Left forelimb (tissue), 1 donor: ENCODE measurements at regions not wholly inside any gene's neighbourhood (a gene's known extent, or its start where the extent isn't known, plus 50 kb on each side); places are given as distances from the start of the nearest gene placed in this dataset.

Experiments
- DNase-seq: peaks from one replicate; pipeline ENCODE4 v3.0.0-alpha.2; 2018; ENCODE audit warnings: low spot score

DNA sequence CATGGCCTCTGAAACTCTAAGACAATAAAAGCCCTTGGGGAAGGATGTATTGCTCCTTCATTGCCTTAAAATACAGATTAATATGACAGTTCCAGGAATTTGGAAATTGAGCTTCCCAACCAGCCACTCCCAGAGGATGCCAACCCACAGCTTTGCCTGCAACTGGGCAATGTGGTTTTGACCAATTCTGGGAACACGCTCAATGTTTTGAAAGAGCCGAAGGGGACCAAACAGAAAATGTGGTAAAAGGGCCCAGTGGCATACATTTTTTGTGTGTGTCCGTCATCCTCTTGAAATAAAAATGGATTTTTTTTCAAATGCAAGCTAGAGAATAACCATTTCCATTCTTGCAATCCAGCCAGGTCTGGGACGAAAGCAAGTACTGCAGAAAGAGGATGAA, 88.3 kb upstream of the PLEKHG7 start:
- no peak for DNase-seq

GRCh38 chr12:92614001-92614400, 88.8 kb upstream of the PLEKHG7 start:
- no peak for DNase-seq

GRCh38 chr12:92612611-92613010, 90.2 kb upstream of the PLEKHG7 start:
- no peak for DNase-seq

DNA sequence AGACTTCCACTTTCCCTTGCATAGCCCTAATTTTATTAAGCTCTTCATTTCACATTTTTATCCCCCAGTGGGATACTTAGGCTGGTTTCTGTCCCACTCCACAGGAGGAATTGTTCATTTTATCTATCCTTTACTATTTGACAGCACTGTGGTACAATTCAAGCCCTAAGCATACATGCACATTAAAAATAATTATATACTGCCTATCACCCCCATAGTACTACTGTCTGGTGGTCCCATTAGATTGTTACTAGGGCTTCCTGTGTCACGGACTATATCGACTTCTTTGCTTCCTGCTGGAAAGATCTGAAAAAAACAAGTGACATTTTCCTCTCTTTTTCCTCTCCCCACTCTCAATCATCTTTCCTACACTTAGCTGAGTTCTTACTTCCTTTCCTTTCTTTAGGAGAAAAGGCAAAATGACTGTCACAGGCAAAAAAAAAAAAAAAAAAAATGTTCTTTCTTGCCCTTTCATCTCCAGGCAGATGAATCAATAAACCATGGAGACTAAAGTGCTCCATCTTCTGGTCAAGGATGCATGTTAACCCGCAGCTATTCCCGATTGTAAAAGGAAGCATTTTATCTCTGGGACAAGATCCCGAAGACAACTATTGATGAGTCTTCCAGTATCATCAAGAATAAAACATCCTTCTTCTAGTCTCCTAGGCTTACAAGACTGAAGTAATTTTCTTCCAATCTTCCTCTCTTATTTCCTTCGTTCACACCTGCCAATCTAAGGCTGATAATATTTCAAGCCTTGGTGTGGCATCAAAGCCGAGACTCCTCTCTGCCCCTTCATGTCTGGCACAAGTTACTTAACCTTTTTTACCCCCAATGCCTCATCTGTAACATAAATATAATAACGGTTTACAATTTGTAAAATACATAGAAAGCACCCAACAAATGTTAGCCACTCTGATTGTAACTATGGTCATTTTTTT, 94.4 kb upstream of the PLEKHG7 start:
- no peak for DNase-seq

- DNase-seq, result no peak
These were observed 95.8 kb upstream of the PLEKHG7 start for GRCh38 chr12:92606956-92607355.

GRCh38 chr12:92605621-92606170, 97.1 kb upstream of the PLEKHG7 start:
- no peak for DNase-seq

DNA sequence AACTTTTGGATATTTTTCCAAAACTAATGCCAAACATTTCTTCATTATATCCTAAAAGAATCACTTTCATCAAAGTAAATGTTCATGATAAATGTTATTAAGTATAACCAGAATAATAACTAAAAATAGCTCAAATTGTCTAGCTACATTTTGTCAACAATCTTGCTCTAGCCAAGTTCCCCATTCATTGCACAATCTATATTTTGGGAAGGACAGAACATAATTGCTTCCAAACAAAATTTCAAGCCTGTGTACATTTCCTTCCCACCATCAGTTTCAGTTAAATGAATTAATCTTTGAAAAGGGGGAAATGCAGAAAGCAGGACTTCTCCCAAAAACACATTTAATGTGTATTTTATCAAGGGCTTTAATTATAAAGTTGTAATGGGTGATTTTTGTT, 98.0 kb upstream of the PLEKHG7 start:
- DNase-seq, result no peak

- DNase-seq, result no peak
These were observed 98.9 kb upstream of the PLEKHG7 start for GRCh38 chr12:92603741-92604432.

DNA sequence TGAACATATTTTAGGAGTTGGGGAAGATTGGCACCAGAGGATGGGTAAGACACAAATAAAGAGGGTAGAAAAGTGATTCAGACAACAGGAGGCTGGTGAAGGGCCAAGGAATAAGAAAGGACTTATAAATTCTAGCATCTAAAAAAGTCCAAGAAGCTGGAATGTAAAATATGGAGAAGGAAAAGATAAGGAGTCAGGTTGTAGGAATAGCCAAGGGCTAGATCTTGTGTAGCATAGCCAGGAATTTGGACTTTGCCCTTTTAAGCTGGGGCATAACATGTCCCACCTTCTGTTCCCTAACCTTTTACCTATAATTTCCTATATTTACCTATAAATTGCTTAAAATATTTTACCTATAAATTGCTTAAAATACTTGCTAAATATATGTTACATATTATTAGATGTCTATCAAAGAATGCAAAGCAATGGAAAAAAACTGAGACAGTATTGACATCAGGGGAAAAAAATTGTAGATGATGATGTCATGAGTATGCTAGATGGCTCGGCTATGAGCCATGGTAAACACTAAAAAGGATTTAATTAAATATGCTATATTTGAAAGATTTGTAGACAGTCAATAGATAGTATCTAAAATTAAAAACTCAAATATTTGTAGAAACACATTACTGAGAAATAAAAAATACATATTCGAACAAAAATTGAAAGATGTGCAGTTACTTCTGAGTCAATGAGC, 99.7 kb upstream of the PLEKHG7 start:
- DNase-seq, result no peak

- DNase-seq, result no peak
These were observed 100.3 kb upstream of the PLEKHG7 start for GRCh38 chr12:92602476-92602875.

DNA sequence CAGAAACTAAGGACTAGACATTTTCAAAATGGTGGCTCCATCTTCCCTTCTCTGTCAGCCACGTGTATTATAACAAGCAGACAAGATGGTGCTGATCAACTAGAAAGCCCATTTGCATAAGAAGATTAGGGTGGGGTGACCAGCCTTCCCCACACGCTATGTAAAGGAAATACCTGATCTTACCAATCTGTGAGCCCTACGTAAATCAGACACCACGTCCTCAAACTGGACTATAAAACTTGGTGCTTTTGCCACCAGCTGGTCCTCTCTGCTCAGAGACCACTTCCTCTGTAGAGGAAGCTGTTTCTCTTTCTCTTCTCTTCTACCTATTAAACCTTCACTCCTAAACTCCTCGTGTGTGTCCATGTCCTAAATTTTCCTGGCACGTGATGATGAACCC, 101.1 kb upstream of the PLEKHG7 start:
- no peak for DNase-seq

DNA sequence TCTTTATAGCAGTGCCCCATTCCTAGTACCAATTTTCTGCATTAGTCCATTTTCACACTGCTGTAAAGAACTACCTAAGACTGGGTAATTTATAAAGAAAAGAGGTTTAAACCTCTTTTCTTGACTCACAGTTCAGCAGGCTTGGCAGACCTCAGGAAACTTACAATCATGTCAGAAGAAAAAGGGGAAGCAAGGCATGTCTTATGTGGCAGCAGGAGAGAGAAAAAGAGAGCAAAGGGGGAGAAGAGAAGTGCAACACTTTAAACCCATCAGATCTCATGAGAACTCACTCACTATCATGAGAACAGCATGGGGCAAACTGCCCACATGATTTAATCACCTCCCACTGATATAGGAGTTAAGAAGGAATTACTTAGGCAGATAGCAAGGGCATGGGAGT, 101.6 kb upstream of the PLEKHG7 start:
- DNase-seq, result no peak

GRCh38 chr12:92600052-92600451, 102.7 kb upstream of the PLEKHG7 start:
- DNase-seq, result no peak

DNA sequence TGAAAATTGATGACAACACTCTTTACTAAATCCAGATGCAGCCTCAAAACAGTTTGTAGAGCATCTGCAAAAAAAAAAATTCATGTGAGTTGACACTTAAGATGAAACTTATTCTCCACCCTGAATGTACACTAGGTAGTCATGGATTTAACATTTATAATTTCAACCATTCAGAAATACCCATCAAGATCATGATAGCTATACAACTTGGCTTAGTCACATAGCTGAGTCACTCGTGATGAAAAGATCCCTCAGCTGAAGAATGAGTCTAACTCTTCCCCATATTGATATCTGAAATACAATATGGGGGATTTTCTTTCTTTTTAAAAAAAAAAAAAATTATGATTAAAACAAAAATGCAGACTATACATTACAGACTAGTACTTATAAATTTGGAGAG, 104.8 kb upstream of the PLEKHG7 start:
- no peak for DNase-seq

- DNase-seq, result no peak
These were observed 105.7 kb upstream of the PLEKHG7 start for GRCh38 chr12:92597118-92597517.

DNA sequence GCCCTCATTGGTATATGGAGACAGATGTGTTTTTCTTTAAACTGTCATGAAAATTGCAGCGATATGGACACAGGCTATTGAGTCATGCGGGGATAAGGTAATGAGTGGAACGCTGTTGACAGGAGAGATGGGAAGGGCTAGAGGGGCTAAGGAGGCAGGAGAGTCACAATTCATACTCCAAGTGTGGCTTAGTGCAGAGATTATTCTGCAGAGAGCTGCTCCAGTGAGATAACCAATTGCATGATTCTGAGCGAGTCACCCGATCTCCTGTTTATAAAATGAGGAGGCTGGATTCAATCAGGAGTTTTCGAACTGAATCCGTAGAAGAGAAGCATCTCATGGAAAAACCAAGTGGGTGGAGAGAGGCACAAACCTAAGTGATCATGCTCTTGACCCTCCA, 106.4 kb upstream of the PLEKHG7 start:
- DNase-seq, result no peak

- no peak for DNase-seq
These were observed 107.1 kb upstream of the PLEKHG7 start for GRCh38 chr12:92595663-92596062.

DNA sequence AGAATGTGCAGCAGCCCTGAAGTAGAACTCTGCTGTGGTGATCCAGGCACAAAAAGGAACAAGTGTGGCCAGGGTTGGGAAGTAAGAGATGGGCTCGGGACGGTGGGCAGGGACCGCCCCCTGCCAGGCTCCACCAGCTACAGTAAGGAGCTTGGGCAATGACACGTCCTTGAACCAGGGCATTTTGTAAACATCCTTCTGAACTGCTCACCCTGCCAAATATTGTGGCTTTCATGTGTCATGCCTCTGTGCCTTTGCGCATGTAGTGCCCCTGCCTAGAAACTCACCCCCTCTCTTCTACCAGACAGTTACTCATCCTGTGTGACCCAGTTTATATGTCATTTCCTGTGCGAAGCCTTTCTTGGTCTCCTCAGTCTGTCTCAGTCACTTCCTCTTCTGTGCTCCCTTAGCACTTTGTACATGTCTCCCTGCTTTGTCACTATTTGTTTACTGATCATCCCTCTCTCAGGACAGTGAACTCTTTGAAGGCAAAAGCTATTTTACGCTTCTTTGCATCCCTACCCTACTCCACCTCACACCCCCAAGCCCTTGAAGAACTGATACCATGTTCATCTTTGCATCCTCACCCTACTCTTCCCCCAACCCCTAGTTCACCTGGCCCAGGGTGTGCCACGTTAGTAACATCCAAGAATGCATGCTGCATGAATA, 108.9 kb upstream of the PLEKHG7 start:
- no peak for DNase-seq

GRCh38 chr12:92585115-92585727, 117.6 kb upstream of the PLEKHG7 start:
- no peak for DNase-seq

GRCh38 chr12:92583910-92584309, 118.9 kb upstream of the PLEKHG7 start:
- DNase-seq, result no peak

- DNase-seq, result no peak
These were observed 119.9 kb upstream of the PLEKHG7 start for GRCh38 chr12:92582893-92583292.
